Testis (tissue), 2 donors: ENCODE measurements at regions not wholly inside any gene's neighbourhood (a gene's known extent, or its start where the extent isn't known, plus 50 kb on each side); places are given as distances from the start of the nearest gene placed in this dataset.

Experiments
- POLR2A ChIP-seq: fragments of 450-650 bp; IDR thresholded peaks from one replicate; pipeline ENCODE4 v1.6.1; 2017; ENCODE audit warnings: antibody characterized with exemption, mild to moderate bottlenecking, moderate library complexity
- TF ChIP-seq, protein P1 (sequence below), 3 experiments: fragments of 450-650 bp in 2 of 3; fragments of 200-600 bp in 1 of 3; sonication (generic) in 1 of 3; IDR thresholded peaks; one replicate each; pipeline ENCODE4 v1.5.1; 2016 to 2019; ENCODE audit warnings: antibody characterized with exemption in 3 of 3, mild to moderate bottlenecking in 2 of 3, moderate library complexity in 1 of 3

- TF ChIP-seq, protein P1, sequence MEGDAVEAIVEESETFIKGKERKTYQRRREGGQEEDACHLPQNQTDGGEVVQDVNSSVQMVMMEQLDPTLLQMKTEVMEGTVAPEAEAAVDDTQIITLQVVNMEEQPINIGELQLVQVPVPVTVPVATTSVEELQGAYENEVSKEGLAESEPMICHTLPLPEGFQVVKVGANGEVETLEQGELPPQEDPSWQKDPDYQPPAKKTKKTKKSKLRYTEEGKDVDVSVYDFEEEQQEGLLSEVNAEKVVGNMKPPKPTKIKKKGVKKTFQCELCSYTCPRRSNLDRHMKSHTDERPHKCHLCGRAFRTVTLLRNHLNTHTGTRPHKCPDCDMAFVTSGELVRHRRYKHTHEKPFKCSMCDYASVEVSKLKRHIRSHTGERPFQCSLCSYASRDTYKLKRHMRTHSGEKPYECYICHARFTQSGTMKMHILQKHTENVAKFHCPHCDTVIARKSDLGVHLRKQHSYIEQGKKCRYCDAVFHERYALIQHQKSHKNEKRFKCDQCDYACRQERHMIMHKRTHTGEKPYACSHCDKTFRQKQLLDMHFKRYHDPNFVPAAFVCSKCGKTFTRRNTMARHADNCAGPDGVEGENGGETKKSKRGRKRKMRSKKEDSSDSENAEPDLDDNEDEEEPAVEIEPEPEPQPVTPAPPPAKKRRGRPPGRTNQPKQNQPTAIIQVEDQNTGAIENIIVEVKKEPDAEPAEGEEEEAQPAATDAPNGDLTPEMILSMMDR (IDR thresholded peaks at IDR 0.05), result no peak
- TF ChIP-seq POLR2A, result no peak
Observed at GRCh38 chr13:82615043-82615442, 1267.2 kb downstream of the SLITRK1 start.
